Neural crest cell (in vitro differentiated cells): ENCODE measurements at regions not wholly inside any gene's neighbourhood (a gene's known extent, or its start where the extent isn't known, plus 50 kb on each side); places are given as distances from the start of the nearest gene placed in this dataset.

Experiments
- DNase-seq: peaks from one replicate; pipeline ENCODE4 v3.0.0; 2021; ENCODE audit warnings: low read depth, mixed read lengths, low spot score
- H3K27ac Mint-ChIP-seq: one replicate; pipeline ENCODE4 v1.8.0; 2021; ENCODE audit warnings: mild to moderate bottlenecking, mixed read lengths; ENCODE audit not compliant: unreplicated experiment
- H3K27me3 Mint-ChIP-seq: 2 replicates; pipeline ENCODE4 v1.8.0; 2021; ENCODE audit warnings: low read depth, mild to moderate bottlenecking, mixed read lengths
- H3K36me3 Mint-ChIP-seq: 2 replicates; pipeline ENCODE4 v1.8.0; 2021; ENCODE audit warnings: low read depth, mild to moderate bottlenecking, mixed read lengths
- H3K4me1 Mint-ChIP-seq: 2 replicates; pipeline ENCODE4 v1.8.0; 2021; ENCODE audit warnings: mixed read lengths
- H3K4me3 Mint-ChIP-seq: one replicate; pipeline ENCODE4 v1.8.0; 2021; ENCODE audit warnings: mild to moderate bottlenecking, mixed read lengths
- H3K9me3 Mint-ChIP-seq: 2 replicates; pipeline ENCODE4 v1.8.0; 2021; ENCODE audit warnings: mixed read lengths
- TF ChIP-seq, protein P1 (sequence below): fragments of 200-600 bp; sonication (generic); conservative IDR thresholded peaks from 2 replicates; pipeline ENCODE4 v1.5.0; 2021; ENCODE audit warnings: antibody characterized with exemption, mild to moderate bottlenecking

DNA sequence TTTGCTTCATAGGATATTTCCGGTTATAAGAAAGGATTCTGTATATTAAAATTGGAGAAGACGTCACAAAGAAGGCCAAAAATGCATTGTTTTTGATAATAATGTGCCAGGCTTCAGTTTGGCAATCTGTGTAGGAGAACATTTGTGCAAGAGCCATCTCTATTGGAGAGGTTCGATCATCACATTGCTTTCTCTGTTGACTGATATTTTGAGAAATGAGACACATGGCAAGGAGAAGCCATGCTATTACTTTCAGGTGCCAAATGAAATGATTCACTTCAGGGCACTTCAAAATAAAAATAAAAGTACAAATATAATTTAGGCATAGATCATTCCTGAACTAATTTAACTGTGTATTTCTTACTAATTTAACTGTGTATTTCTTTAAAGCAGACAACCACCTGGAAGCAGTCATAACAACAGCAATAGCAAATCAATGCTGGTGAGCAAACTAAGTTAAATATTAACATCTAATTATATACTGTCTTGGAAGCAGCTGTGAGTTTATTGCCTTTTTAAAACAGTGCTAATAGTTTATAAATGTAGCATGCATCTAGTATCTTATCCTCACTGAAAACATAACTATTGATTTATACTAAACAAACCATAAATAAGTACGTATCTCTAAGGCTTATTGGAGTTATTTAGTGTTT, 50.2 kb upstream of the CHST9 start:
- Mint-ChIP-seq H3K27me3 (no peaks in the 10 kb centered on the region), H3K4me1 (no peaks in the 10 kb centered on the region), H3K36me3 (no peaks in the 10 kb centered on the region), H3K27ac (no peak overlapping the region), H3K9me3 (no peaks in the 10 kb centered on the region), H3K4me3 (no peak overlapping the region)
- TF ChIP-seq, protein P1, sequence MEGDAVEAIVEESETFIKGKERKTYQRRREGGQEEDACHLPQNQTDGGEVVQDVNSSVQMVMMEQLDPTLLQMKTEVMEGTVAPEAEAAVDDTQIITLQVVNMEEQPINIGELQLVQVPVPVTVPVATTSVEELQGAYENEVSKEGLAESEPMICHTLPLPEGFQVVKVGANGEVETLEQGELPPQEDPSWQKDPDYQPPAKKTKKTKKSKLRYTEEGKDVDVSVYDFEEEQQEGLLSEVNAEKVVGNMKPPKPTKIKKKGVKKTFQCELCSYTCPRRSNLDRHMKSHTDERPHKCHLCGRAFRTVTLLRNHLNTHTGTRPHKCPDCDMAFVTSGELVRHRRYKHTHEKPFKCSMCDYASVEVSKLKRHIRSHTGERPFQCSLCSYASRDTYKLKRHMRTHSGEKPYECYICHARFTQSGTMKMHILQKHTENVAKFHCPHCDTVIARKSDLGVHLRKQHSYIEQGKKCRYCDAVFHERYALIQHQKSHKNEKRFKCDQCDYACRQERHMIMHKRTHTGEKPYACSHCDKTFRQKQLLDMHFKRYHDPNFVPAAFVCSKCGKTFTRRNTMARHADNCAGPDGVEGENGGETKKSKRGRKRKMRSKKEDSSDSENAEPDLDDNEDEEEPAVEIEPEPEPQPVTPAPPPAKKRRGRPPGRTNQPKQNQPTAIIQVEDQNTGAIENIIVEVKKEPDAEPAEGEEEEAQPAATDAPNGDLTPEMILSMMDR, result no peak
- DNase-seq, result no peak
